Caki2 (cell line): ENCODE measurements at regions not wholly inside any gene's neighbourhood (a gene's known extent, or its start where the extent isn't known, plus 50 kb on each side); places are given as distances from the start of the nearest gene placed in this dataset.

Experiments
- DNase-seq: peaks from one replicate; pipeline ENCODE4 v3.0.0-alpha.2; 2015; ENCODE audit warnings: low read depth
- in situ Hi-C: cut with HindIII; loops from 2 replicates; pipeline ENCODE4 v1.10.0; 2016; ENCODE audit warnings: low sequenced_read_pairs, low pct_unique_long_range_greater_than_20kb, mixed read lengths

DNA sequence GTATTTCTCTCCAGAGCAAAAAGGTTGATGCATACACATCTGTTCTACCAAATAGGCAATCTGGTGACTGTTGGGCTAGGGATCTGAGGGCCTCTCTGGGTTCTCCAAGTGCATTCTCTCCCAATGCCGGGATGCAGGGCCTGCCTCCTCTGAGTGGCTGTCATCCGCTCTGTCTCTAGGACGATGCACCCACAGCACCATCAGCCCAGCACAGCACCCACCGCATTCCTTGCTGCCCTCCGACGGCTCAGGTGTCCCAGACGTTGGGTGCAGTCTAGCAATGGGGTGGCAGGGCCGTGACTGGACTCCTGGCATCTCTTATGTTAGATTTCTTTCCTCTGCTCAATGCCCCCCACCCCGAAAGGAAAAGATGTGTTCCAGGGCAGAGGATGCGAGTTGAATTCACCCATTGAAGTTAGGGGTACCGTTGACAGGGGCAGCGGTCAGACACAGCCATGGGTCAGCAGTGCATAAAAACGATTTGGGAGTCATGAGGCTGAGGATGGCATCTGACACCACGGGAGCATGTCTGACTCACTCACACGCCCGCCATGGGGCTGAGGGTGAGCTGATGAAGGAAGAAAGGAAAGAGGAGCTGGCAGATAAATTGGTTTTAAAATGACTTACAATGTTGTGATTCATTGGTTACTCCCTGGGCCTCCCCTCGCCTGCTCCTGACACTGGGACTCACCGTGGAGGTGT lies 93.2 kb upstream of the C14orf180 start:
- no peak for DNase-seq
- in situ Hi-C loops = no loop called here

DNA sequence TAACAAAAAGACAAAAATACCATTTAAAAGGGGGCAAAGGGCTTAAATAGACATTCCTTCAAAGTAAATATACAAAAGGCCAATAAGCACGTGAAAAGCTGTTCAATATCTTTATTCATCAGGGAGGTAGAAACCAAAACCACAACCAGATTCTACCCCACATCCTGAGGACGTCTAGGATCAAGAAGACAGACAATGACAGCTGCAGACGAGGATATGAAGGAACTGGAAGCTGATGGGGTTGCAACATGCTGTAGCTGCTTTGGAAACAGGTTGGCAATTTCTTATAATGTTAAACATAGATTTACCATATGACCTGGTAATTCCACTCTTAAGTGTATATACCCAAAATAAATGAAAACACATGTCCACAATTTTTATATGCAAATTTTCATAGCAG lies 85.1 kb upstream of the C14orf180 start:
- no peak for DNase-seq
- in situ Hi-C loops = no loop called here

DNA sequence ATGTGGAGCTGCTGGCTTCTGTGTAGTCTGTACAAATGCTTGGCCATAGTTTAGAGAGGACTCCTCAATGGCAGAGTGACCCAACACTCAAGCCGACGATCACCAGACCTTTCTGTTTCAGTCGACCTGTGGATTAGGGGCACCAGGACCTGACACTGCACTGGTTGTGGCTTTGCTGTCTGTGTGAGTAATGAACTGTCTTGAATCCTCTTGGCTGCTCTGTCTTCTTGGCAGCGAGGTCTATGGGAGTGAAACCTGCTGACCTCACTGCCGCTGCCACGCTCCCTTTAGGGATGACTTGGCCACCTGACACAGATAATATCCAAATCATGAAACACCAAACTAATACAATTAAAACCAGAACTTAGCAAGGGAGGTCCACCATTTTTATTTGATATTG lies 83.5 kb upstream of the C14orf180 start:
- no peak for DNase-seq
- in situ Hi-C loops = no loop called here

DNA sequence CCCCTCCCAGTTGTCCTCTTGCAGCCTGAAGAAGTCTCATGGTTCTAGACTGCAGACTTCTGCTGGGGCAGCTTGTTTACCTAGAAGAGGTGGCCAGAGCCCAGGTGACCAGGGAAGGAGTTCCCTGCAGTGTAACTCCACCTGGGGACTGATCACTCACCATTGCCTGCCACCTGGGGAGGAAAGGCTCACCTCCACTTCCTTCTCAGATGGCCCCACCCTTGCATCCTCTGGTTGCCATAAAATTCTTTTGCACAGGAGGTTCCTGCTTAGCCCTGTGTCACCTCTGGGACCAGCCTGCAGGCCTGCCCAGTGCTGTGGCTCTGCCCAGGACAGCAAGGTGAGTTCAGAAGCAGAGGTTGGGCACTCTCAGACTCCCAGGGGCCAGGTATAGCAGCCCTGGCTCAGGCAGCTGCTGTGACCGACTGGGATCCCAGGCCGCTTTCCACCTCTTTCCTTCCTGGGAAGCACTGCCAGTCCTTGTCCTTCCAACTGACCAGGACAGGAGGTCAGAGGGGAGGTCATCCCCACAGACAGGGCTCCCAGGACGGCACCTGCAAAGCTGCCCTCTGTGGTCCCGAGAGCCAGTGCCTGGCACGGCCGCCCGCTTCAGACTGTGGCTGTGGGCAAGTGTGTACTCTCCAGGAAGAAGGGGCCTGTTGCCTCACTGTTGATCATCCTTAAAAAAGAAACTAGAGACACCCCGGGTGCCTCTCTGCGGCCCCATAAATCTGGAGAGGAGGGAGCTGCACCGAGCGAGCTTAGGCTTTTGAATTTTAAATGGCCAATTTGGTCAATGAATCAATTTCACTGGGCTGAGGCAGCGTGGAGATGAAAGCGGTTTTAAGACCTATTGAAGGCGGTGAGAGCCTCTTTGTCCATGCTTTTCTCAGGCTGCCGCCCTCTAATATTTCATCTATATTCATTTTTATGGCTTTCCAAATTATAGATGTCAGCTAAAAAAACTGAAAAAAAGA lies 79.5 kb upstream of the C14orf180 start:
- in situ Hi-C loops = no loop called here
- DNase-seq = no peak

DNA sequence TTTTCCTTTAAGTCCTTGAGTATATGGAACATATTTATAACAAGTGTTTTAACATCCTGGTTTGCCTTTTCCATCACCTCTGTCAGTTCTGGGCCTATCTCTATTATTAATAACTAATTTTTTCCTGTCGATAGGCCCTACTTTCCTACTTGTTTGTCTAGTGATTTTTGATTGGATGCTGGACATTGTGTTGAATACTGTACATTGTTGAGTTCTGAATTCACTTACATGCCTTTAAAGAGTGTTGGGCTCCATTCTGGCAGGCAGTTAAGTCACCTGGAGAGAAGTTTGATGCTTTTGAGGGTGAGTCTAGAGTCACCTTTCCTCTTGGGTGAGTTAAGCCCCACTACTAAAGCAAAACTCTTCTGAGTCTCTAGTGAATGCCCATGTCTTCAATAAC lies 77.5 kb upstream of the C14orf180 start:
- in situ Hi-C loops = no loop called here
- DNase-seq = no peak

DNA sequence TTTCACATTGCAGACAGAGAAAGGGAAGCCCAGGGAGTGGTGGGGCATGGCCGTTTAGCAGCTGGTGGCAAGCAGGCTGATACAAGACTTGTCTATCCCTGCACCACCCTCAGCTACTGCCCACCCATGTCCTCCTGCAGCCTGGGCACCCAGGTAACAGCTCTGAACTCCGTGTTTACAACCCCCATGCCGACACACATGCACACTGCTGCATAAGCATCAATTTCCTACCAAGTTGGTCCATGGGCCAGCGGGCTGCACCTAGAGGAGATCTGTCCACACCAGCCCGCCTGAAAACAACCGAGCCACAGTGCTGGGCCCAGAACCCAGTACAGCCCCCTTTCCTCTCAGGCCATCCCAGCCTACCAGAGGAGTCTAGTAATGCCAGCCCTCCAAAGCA lies 75.9 kb upstream of the C14orf180 start:
- no peak for DNase-seq

DNA sequence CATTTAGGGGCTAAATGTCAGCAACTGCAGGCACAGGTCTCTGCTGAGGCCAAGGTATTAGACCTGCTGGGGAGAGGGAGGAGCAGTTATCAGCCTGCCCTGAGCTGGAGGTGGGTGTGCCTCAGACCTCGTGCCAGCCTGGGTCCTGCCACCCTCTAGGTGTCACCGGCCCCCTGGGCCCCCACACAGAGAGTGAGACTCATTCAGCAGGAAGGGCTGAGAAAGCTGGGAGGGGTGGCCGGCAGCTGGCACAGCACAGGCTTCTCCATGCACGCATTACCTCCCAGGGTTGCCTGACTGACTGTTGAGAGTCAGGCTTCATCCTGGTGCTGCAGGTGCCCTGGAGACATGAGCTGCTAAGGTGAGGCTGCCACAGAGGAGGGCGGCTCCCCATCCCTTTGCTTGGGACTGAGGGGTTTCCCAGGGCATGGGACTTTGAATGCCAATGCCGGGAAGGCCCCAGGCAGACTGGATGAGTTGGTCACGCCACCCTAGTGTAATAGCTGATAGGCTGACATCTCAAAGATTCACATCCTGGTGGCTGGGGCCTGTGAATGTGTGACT lies 75.3 kb upstream of the C14orf180 start:
- in situ Hi-C loops = no loop called here
- DNase-seq = no peak

More for the DNA sequence above, 75.9 kb upstream of the C14orf180 start:
- in situ Hi-C loops = no loop called here

DNA sequence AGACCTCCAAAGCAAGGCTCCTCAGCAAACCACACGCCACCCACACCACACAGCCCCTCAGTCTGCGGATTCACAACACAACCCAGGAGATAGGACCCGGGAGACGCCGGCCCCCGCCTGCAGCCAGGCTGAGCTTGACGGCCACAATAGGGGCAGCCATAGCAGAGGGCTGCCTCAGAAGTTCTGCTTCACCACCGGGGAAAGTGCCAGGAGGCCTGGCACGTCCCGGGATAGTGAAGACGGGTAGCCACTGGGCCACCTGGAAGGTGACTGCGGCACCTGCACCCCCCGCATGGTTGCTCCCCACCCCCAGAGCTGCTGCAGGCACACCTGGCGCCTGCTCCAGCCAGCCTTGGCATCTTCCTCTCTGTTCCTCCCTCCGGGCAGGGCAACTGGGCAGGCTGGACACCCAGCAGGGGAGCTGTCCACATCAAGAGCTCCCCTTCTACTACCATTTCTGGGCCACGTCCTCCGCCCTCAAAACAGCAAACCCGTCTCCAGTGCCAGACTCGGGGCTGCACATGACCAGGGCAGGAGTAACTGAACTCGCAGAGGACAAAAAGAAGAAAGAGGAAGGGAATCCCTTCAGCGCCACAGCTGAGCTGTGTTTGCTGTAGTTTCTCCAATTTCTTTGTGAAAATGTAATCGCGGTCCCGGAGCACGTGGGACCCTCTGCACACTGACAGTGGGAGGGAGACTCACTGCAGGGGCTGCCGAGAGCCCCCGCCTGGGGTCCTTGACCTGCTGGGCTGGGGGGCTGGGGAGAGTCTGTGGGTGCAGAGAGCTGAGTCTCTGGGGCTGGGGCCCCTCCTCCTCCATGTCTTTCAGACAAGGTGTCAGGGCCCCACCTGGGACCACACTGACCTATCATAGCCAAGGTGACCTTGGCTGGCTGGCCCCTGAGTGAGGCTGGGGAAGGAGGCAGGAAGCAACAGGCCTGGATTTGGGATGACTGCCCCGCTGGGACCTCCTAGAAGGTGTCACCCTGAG lies 74.2 kb upstream of the C14orf180 start:
- in situ Hi-C loops = no loop called here
- DNase-seq = no peak

DNA sequence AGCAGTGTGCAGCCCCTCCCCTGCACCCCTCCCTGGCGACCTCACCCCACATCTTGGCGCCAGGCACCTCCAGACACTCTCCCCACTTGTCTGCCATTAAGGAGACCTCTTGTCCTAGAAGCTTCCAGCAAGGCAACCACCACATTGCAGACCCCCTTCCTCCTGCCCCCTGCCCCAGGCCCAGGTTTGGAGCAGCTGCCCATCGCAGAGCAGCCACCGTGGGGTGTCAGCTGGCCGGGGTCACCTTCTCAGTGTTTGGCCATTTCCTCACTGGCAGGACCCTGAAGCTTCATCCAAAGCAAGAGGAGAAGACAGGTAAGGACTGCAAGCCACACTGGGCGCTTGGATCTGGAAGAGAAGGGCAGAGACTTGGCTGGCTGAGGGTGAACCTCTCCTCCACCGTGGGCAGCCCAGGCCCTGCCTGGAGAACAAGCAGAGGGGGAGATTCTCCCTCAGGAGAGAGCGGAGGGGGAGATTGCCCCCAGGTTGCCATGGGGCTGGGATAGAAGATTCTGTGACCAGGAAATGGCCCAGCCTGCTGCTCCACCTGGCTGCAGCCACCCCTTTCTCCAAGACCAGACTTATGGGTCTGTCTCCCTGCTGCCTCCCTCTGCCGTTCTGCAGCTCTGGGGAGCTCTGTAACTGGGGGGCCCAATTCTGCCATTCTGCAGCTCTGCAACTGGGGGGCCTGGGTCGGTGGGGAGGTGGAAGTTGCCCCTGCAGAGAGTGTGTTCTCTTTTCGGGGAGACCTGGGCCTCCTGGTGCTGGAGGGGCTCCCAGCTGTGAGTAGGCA lies 72.9 kb upstream of the C14orf180 start:
- in situ Hi-C loops = no loop called here
- no peak for DNase-seq

DNA sequence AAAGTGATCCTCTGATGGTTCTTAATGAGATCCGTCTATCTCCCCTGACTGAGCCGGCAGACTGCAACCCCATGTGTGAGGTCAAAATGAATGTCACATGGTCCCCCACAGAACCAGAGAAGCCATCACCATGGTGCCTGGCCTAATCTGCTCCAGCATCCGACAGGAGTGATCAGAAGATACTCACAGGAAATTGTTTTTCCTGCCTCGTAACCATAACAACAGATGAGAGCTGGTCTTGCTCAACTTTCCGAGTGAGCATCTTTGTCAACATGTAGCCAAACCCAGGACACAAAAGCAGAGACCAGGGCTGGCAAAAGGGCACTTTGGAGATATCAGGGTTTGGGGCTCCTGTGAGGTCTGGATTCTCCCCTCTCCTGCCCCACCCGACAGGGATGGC lies 72.1 kb upstream of the C14orf180 start:
- in situ Hi-C loops = no loop called here

DNA sequence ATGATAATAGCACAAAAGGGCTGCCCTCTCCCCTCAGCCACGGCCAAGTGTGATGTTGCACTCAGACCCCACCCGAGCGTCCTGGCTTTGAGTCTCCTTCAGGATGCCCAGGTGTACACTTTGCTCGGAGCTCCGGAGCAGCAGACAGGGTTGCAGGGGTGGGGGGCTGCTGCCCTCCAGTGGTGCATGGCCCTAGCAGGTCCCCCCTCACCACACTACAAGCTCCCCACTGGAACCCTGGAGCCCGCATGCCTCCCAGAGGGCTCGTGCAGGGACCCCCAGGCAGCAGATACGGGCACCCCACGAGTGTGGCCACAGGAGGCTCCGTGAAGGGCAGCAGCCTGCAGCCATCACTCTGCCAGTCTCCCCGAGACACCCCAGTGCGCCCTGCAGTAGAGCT lies 69.9 kb upstream of the C14orf180 start:
- in situ Hi-C loops = no loop called here
- DNase-seq = no peak

More for the DNA sequence above, 72.1 kb upstream of the C14orf180 start:
- DNase-seq = no peak

DNA sequence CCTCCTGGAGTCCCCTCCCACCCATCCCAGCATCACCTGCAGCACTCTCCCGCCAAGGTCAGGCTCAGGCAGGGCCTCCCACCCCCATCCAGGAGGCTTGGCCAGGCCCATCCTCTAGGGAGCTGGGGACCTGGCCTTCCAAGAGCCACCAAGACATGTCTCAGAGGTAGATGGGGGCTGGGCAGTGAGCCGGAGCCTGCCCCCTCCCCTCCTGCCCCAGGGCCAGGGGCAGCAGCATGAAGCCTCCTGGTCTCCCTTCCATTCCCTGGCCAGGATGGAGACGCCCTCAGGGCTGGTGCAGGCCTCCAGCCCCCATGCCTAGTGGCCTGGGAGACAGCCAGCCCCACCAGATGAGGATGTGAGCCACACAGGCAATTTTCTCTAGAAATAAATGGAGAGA lies 69.3 kb upstream of the C14orf180 start:
- in situ Hi-C loops = no loop called here
- no peak for DNase-seq

DNA sequence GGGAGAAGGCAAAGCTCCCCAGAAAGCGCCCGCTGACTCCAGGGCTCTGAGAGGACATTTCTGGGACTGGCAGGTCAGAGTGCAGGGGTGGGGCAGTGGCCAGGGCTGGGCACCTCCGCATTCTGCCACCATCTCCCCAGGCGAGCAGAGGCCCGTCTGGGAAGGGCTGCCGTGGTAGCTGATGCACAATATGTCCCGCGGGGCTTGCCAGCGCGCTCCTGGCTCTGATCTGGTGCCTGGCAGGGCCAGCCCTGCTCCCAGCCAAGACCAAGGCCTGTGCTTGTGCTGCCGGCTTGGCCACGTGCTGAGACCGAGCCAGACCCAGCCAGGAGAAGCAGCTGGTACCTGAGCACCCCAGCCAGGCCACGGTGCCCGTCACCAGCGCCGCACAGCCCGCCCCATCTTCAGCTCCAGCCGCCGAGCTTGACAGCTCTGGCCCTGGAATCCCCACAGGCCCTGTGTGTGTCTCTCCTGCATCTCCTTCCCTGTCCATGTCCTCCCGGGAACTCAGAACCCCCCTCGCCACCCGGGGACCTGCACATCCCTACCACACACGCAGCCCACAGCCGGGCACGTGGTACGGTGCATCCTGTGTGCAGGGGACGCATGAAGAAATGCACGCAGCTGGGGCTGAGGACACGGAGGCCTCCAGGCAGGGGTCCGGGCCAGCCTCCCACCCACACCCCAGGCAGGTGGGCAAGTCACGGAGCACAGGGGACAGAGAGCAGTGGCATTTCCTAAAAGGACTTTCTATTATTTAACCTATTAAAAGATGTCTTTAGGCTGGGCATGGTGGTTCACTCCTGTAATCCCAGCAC lies 68.6 kb upstream of the C14orf180 start:
- DNase-seq = no peak
- in situ Hi-C loops = no loop called here

DNA sequence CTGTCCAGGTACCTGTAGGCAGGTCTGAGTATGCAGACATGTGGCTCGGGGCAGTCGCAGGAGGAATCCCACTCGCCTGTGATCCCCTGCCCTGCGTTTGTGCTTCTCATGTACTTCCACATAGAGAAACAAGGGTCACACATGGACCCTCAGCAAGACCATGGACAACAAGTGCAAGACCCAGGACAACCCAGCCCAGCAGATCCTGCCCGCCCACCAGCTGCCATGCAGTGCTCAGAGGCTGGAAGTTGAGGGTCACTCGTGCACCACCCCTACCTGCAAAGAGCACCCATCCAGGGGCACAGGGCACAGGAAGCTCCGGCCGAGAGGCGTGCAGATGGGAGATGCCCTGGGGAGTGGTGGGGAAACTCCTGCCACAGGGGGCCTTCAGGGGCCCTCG lies 67.5 kb upstream of the C14orf180 start:
- DNase-seq = no peak
- in situ Hi-C loops = no loop called here

DNA sequence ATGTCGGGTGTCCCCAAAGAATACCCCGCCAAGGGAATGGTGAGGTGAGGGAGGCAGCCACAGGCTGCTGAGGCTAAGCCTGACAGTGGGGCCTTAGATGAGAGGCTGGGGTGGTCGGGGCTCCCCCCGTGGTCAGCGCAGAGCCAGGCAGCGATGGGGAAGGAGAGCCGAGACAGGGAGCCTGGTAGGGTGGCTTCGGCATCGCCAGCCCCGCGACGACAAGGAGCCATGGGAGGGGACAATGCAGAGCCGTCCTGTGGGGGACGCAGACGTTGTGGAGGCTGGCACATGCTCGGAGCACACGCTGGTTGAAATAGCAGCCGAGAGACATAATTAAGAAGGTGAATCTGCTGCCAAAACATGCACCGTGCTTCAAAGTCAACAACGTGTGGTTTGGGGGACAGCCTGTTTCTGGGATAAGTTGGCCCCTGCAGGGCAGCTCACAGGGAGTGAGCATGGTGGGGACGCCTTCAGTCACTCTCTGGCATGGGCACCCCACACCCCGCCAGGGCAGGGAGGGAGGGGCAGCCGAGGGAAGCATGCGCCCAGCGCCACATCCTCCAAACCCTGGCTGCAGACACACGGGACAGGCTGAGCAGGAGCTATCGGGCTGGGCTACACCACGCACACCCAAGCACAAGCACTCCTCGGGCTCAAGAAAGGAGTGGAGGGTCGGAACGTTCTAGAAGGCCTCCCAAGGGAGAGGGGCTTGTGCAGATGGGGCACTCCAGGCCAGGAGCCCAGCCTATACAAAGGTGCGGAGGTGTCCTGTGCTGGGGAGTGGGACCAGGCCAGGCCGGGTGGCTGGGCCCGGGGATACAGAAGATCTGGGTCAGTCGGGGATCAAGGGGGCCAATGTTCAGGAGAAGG lies 66.6 kb upstream of the C14orf180 start:
- DNase-seq = no peak
- in situ Hi-C loops = no loop called here

DNA sequence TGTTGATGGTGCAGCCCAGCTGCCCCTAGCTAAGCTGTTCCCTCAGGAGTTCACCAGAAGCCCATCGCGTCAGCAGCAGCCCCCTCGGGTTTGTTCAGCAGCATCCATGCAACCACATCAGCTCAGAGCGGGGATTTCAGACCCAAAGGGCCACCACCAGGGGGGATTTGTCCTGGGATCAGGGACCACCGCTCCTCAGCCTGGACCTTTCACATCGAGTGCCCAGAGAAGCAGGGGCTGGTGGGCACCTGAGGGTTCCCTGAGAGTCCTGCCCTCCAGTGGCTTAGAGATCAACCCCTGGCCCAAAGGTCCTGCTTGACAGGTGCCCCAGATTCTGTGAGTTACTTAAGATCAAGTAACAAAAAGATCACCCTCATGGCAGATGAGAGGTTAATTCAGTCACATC lies 65.9 kb upstream of the C14orf180 start:
- no peak for DNase-seq
- in situ Hi-C loops = no loop called here
